ENCODE measurements at regions not wholly inside any gene's neighbourhood (a gene's known extent, or its start where the extent isn't known, plus 50 kb on each side); places are given as distances from the start of the nearest gene placed in this dataset.

DNA sequence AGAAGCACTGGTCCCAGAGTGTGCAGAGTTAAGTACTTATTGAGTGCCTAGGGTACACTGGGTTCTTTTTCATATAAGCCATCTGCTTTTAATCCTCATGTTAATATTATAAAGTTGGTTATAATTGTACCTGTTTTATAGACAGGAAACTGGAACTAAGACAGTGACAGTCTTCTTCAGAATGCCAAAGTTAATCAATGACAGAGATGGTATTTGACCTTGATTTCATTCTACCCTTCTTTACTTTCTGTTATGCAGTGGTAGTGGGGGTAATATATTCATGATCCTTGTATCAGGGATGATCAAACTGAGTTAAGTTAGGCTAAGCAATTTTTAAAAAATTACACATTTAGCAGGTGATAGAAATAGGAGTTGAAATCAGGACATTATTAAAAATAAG is 108.6 kb upstream of the GOT2 start:
- no peak for ATAC-seq (ENCODE audit: low FRiP score in 2 of 2)
- no peaks in the 10 kb centered on the region for H3K27me3 ChIP-seq
- no peak overlapping the region for H3K4me3 ChIP-seq
- H3K9me3 ChIP-seq, result no peaks in the 10 kb centered on the region
- H3K27ac ChIP-seq, result no peak overlapping the region
- DNase-seq, result no peak
- H3K4me1 ChIP-seq, result no peaks in the 10 kb centered on the region
- H3K36me3 ChIP-seq, result no peaks in the 10 kb centered on the region
- TF ChIP-seq POLR2AphosphoS5 (IDR thresholded peaks at IDR 0.05), result no peak
- TF ChIP-seq EP300 (IDR thresholded peaks at IDR 0.05), result no peak
- TF ChIP-seq, protein P1, sequence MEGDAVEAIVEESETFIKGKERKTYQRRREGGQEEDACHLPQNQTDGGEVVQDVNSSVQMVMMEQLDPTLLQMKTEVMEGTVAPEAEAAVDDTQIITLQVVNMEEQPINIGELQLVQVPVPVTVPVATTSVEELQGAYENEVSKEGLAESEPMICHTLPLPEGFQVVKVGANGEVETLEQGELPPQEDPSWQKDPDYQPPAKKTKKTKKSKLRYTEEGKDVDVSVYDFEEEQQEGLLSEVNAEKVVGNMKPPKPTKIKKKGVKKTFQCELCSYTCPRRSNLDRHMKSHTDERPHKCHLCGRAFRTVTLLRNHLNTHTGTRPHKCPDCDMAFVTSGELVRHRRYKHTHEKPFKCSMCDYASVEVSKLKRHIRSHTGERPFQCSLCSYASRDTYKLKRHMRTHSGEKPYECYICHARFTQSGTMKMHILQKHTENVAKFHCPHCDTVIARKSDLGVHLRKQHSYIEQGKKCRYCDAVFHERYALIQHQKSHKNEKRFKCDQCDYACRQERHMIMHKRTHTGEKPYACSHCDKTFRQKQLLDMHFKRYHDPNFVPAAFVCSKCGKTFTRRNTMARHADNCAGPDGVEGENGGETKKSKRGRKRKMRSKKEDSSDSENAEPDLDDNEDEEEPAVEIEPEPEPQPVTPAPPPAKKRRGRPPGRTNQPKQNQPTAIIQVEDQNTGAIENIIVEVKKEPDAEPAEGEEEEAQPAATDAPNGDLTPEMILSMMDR (IDR thresholded peaks at IDR 0.05), result no peak
- no peak for TF ChIP-seq POLR2A (IDR thresholded peaks at IDR 0.05)

GRCh38 chr16:58842156-58842555 is 108.0 kb upstream of the GOT2 start:
- no peaks in the 10 kb centered on the region for H3K9me3 ChIP-seq
- TF ChIP-seq POLR2AphosphoS5 (IDR thresholded peaks at IDR 0.05), result no peak
- no peak overlapping the region for H3K4me3 ChIP-seq
- no peaks in the 10 kb centered on the region for H3K36me3 ChIP-seq
- H3K27me3 ChIP-seq, result no peaks in the 10 kb centered on the region
- no peak for DNase-seq
- ATAC-seq (ENCODE audit: low FRiP score in 2 of 2), result no peak
- no peaks in the 10 kb centered on the region for H3K4me1 ChIP-seq
- 94 to 95% methylated on average over 1 of the region's 1 CpG for whole genome bisulfite sequencing, 2 donors
- H3K27ac ChIP-seq, result no peak overlapping the region

GRCh38 chr16:58837950-58838349 is 103.8 kb upstream of the GOT2 start:
- TF ChIP-seq, protein P1 (IDR thresholded peaks at IDR 0.05), result no peak
- TF ChIP-seq POLR2AphosphoS5 (IDR thresholded peaks at IDR 0.05) (no peak), EP300 (IDR thresholded peaks at IDR 0.05) (no peak), POLR2A (IDR thresholded peaks at IDR 0.05) (no peak)

GRCh38 chr16:58836427-58836826 is 102.3 kb upstream of the GOT2 start:
- Histone ChIP-seq H3K4me1 (no peaks in the 10 kb centered on the region), H3K36me3 (no peaks in the 10 kb centered on the region), H3K4me3 (no peak overlapping the region), H3K27ac (no peak overlapping the region), H3K9me3 (no peaks in the 10 kb centered on the region), H3K27me3 (no peaks in the 10 kb centered on the region)
- DNase-seq (no peak), ATAC-seq (ENCODE audit: low FRiP score in 2 of 2) (no peak)
- WGBS, 2 donors, result 74 to 81% methylated on average over 6 of the region's 6 CpGs
- TF ChIP-seq POLR2A (IDR thresholded peaks at IDR 0.05) (no peak), POLR2AphosphoS5 (IDR thresholded peaks at IDR 0.05) (no peak), EP300 (IDR thresholded peaks at IDR 0.05) (no peak)
- TF ChIP-seq, protein P1 (IDR thresholded peaks at IDR 0.05), result no peak

More at GRCh38 chr16:58837950-58838349, 103.8 kb upstream of the GOT2 start:
- Histone ChIP-seq H3K27me3 (no peaks in the 10 kb centered on the region), H3K4me1 (no peaks in the 10 kb centered on the region), H3K27ac (no peak overlapping the region), H3K36me3 (no peaks in the 10 kb centered on the region), H3K9me3 (no peaks in the 10 kb centered on the region), H3K4me3 (no peak overlapping the region)
- 86 to 91% methylated on average over 3 of the region's 3 CpGs for WGBS, 2 donors
- no peak for DNase-seq
- no peak for ATAC-seq (ENCODE audit: low FRiP score in 2 of 2)

- WGBS, 2 donors, result 44 to 54% methylated on average over 2 of the region's 2 CpGs
- no peak for DNase-seq
- Histone ChIP-seq H3K4me3 (no peak overlapping the region), H3K9me3 (no peaks in the 10 kb centered on the region), H3K27ac (no peak overlapping the region), H3K4me1 (no peaks in the 10 kb centered on the region), H3K27me3 (no peaks in the 10 kb centered on the region), H3K36me3 (no peaks in the 10 kb centered on the region)
- no peak for ATAC-seq (ENCODE audit: low FRiP score in 2 of 2)
- TF ChIP-seq, protein P1 (IDR thresholded peaks at IDR 0.05), result no peak
- TF ChIP-seq POLR2AphosphoS5 (IDR thresholded peaks at IDR 0.05) (no peak), EP300 (IDR thresholded peaks at IDR 0.05) (no peak), POLR2A (IDR thresholded peaks at IDR 0.05) (no peak)
Observed at GRCh38 chr16:58832386-58832895, 98.3 kb upstream of the GOT2 start.

Data from upper lobe of left lung (tissue), 6 donors.